ENCODE measurements at regions not wholly inside any gene's neighbourhood (a gene's known extent, or its start where the extent isn't known, plus 50 kb on each side); places are given as distances from the start of the nearest gene placed in this dataset.

DNA sequence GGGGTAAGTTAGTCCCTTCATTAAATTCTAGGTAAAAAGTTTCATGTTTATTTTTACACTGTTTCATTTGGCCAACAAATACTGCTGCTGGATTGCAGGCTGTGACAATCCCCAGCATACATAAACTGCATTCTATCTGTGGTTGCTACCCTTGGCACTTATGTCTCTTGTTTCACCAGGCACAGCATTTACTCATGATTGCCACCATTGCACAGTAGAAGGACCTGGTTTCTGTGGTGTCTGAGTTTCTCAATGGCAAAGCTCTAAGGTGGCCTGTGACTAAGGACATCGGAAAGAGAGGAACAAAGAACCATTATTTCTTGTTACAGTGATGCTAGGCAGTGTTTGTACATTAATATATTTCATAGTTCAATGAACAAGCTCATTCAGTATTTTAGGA is 878.4 kb upstream of the NEGR1 start:
- Histone ChIP-seq H3K4me3 (no peak overlapping the region), H3K9me3 (no peaks in the 10 kb centered on the region), H3K4me1 (no peaks in the 10 kb centered on the region), H3K27me3 (no peaks in the 10 kb centered on the region), H3K27ac (no peak overlapping the region), H3K36me3 (no peaks in the 10 kb centered on the region)
- WGBS, 2 donors = 77 to 91% methylated on average over 1 of the region's 1 CpG
- no peak for DNase-seq
- intact Hi-C loops (cut with DNase I) = no loop called here
- TF ChIP-seq POLR2AphosphoS5 (IDR thresholded peaks at IDR 0.05) (no peak), EP300 (IDR thresholded peaks at IDR 0.05) (no peak), POLR2A (IDR thresholded peaks at IDR 0.05) (no peak)
- TF ChIP-seq, protein P1, sequence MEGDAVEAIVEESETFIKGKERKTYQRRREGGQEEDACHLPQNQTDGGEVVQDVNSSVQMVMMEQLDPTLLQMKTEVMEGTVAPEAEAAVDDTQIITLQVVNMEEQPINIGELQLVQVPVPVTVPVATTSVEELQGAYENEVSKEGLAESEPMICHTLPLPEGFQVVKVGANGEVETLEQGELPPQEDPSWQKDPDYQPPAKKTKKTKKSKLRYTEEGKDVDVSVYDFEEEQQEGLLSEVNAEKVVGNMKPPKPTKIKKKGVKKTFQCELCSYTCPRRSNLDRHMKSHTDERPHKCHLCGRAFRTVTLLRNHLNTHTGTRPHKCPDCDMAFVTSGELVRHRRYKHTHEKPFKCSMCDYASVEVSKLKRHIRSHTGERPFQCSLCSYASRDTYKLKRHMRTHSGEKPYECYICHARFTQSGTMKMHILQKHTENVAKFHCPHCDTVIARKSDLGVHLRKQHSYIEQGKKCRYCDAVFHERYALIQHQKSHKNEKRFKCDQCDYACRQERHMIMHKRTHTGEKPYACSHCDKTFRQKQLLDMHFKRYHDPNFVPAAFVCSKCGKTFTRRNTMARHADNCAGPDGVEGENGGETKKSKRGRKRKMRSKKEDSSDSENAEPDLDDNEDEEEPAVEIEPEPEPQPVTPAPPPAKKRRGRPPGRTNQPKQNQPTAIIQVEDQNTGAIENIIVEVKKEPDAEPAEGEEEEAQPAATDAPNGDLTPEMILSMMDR (IDR thresholded peaks at IDR 0.05) = no peak

DNA sequence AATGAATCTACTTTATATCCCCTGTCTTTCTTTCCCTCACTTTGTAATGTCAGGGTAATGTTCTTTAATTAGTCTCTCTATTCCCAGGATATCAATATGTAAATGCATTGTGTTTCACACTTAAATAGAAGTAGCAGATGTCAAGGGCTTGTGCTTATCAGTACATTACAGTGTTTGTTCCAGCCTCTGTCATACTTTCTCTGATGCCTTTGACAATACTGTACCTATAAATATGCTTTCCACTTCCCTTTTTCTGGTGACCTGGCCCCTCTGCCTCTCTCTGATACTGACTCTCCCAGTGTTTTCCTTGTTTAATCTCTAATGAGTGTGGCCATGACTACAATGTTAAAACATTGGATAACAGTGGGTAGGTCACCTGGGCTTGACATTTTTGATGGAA is 862.0 kb upstream of the NEGR1 start:
- H3K4me1 ChIP-seq = no peaks in the 10 kb centered on the region
- no peak overlapping the region for H3K27ac ChIP-seq
- no peak overlapping the region for H3K4me3 ChIP-seq
- intact Hi-C loops (cut with DNase I) = no loop called here
- DNase-seq = no peak
- H3K36me3 ChIP-seq = no peaks in the 10 kb centered on the region
- H3K27me3 ChIP-seq = no peaks in the 10 kb centered on the region
- no peak for TF ChIP-seq POLR2AphosphoS5 (IDR thresholded peaks at IDR 0.05)
- TF ChIP-seq, protein P1 (IDR thresholded peaks at IDR 0.05) = no peak
- TF ChIP-seq EP300 (IDR thresholded peaks at IDR 0.05) = no peak
- no peak for TF ChIP-seq POLR2A (IDR thresholded peaks at IDR 0.05)
- H3K9me3 ChIP-seq = no peaks in the 10 kb centered on the region

DNA sequence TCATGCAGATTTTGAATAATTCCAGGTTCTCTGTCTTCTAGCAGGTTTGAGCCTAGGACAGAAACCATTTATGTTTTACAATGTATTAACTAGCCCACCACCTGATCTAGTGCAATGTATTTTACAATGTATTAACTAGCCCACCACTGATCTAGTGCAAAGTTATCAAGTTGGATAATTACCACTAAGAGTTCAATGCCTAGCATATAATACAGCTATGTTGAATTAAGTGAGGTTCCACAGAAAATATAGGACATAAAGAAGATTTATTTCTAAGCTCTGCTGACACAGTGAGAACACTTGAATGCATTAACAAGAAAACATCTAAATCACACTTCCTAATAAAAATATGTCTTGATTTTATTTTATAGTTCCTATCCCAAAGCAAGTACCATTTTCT is 854.6 kb upstream of the NEGR1 start:
- intact Hi-C loops (cut with DNase I) = no loop called here
- no peak for DNase-seq
- H3K4me3 ChIP-seq = no peak overlapping the region
- no peak for TF ChIP-seq POLR2AphosphoS5 (IDR thresholded peaks at IDR 0.05)
- TF ChIP-seq EP300 (IDR thresholded peaks at IDR 0.05) = no peak
- TF ChIP-seq POLR2A (IDR thresholded peaks at IDR 0.05) = no peak
- TF ChIP-seq, protein P1 (IDR thresholded peaks at IDR 0.05) = no peak
- no peaks in the 10 kb centered on the region for H3K36me3 ChIP-seq
- H3K9me3 ChIP-seq = no peaks in the 10 kb centered on the region
- no peaks in the 10 kb centered on the region for H3K27me3 ChIP-seq
- no peak overlapping the region for H3K27ac ChIP-seq
- H3K4me1 ChIP-seq = no peaks in the 10 kb centered on the region

DNA sequence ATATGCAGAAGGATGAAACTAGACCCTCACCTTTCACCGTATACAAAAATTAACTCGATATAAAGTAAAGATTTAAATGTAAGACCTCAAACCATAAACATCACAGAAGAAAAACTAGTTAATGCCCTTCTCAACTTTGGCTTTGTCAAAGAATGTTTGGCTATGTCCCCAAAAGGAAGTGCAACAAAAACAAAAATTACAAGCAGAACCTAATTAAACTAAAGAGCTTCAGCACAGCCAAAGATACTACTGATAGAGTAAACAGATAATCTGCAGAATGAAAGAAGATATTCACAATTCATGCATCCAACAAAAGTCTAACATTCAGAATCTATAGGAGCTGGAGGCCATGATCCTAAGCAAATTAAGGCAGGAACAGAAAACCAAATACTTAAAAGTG is 824.6 kb upstream of the NEGR1 start:
- Histone ChIP-seq H3K36me3 (no peaks in the 10 kb centered on the region), H3K27me3 (no peaks in the 10 kb centered on the region), H3K9me3 (no peaks in the 10 kb centered on the region), H3K27ac (no peak overlapping the region), H3K4me1 (no peaks in the 10 kb centered on the region), H3K4me3 (no peak overlapping the region)
- DNase-seq = no peak
- intact Hi-C loops (cut with DNase I) = no loop called here
- 86 to 92% methylated on average over 2 of the region's 2 CpGs for WGBS, 2 donors
- TF ChIP-seq EP300 (IDR thresholded peaks at IDR 0.05) (no peak), POLR2AphosphoS5 (IDR thresholded peaks at IDR 0.05) (no peak), POLR2A (IDR thresholded peaks at IDR 0.05) (no peak)
- TF ChIP-seq, protein P1 (IDR thresholded peaks at IDR 0.05) = no peak

DNA sequence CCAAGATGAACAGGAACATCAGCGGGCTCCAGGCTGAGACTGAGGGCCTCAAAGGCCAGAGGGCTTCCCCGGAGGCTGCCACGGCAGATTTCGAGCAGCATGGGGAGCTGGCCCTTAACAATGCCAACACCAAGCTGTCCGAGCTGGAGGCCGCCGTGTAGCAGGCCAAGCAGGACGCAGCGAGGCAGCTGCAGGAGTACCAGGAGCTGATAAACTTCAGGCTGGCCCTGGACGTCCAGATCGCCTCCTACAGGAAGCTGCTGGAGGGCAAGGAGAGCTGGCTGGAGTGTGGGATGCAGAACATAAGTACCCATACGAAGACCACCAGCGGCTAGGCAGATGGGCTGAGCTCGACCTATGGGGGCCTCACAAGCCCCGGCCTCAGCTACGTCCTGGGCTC is 823.4 kb upstream of the NEGR1 start:
- Histone ChIP-seq H3K36me3 (no peaks in the 10 kb centered on the region), H3K27me3 (no peaks in the 10 kb centered on the region), H3K4me1 (no peaks in the 10 kb centered on the region), H3K4me3 (no peak overlapping the region), H3K27ac (no peak overlapping the region), H3K9me3 (no peaks in the 10 kb centered on the region)
- intact Hi-C loops (cut with DNase I) = no loop called here
- peak; percentile 57 for DNase-seq
- WGBS, 2 donors = 90 to 94% methylated on average over 16 of the region's 16 CpGs
- TF ChIP-seq, protein P1 (IDR thresholded peaks at IDR 0.05) = no peak
- TF ChIP-seq EP300 (IDR thresholded peaks at IDR 0.05) (no peak), POLR2A (IDR thresholded peaks at IDR 0.05) (no peak), POLR2AphosphoS5 (IDR thresholded peaks at IDR 0.05) (no peak)

Data from sigmoid colon (tissue), 6 donors.